Omental fat pad (tissue), 3 donors: ENCODE measurements at regions not wholly inside any gene's neighbourhood (a gene's known extent, or its start where the extent isn't known, plus 50 kb on each side); places are given as distances from the start of the nearest gene placed in this dataset. TPM values are rescaled to one million over a fixed set of nuclear protein-coding genes. Genes with fewer than 3 reads are reported as not detected.

Source experiments
- ATAC-seq: fragments of 150-250 bp; one replicate; pipeline ENCODE4 v1.9.1; 2016; ENCODE audit warnings: mild to moderate bottlenecking, moderate library complexity; ENCODE audit not compliant: low FRiP score
- DNase-seq: peaks from one replicate; pipeline ENCODE4 v3.0.0-alpha.2; 2019; ENCODE audit warnings: low spot score
- small RNA-seq: library from RNA; depleted of rRNA; stranded (forward); fragments of <200 nt; gene quantifications from one replicate; pipeline ENCODE3, GENCODE V24; 2016
- TF ChIP-seq, protein P1 (sequence below), 3 donors: fragments of 450-650 bp; IDR thresholded peaks; one replicate each; pipeline ENCODE4 v1.5.1; 2016 to 2017; ENCODE audit warnings: antibody characterized with exemption in 3 of 3, mild to moderate bottlenecking in 3 of 3, moderate library complexity in 2 of 3

DNA sequence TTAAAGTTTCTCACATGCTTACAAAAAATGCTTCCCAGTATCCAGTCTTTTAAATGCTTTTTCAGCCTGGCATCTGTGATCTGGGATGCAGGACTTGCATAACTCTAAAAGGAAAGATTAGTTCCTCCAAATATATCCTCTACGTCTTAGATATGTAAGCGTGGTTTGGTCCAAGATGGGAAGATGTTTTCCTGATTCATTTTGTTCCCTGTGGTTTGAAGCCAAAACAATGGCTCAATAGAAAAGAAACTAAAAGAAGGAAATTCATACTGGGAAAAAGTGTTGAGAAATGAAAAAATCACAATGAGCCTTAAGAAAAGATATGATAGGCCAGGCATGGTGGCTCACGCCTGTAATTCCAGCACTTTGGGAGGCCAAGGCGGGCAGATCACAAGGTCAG, 1002.8 kb downstream of the NAALADL2 start:
- TF ChIP-seq, protein P1, sequence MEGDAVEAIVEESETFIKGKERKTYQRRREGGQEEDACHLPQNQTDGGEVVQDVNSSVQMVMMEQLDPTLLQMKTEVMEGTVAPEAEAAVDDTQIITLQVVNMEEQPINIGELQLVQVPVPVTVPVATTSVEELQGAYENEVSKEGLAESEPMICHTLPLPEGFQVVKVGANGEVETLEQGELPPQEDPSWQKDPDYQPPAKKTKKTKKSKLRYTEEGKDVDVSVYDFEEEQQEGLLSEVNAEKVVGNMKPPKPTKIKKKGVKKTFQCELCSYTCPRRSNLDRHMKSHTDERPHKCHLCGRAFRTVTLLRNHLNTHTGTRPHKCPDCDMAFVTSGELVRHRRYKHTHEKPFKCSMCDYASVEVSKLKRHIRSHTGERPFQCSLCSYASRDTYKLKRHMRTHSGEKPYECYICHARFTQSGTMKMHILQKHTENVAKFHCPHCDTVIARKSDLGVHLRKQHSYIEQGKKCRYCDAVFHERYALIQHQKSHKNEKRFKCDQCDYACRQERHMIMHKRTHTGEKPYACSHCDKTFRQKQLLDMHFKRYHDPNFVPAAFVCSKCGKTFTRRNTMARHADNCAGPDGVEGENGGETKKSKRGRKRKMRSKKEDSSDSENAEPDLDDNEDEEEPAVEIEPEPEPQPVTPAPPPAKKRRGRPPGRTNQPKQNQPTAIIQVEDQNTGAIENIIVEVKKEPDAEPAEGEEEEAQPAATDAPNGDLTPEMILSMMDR (IDR thresholded peaks at IDR 0.05): no peak
- ATAC-seq (no peak), DNase-seq (no peak)

Small RNA genes in the stretch of these regions (small RNA-seq; reads per million reads assigned to genes)
- gene AC104640.2 (not detected), gene RNA5SP147 (not detected)
